Fibroblast of skin of left quadriceps (primary cell): ENCODE measurements at regions not wholly inside any gene's neighbourhood (a gene's known extent, or its start where the extent isn't known, plus 50 kb on each side); places are given as distances from the start of the nearest gene placed in this dataset.

Source experiments
- DNase-seq, 2 experiments: peaks; one replicate each; pipeline ENCODE4 v3.0.0-alpha.2; 2013; ENCODE audit warnings: low read depth in 2 of 2

DNA sequence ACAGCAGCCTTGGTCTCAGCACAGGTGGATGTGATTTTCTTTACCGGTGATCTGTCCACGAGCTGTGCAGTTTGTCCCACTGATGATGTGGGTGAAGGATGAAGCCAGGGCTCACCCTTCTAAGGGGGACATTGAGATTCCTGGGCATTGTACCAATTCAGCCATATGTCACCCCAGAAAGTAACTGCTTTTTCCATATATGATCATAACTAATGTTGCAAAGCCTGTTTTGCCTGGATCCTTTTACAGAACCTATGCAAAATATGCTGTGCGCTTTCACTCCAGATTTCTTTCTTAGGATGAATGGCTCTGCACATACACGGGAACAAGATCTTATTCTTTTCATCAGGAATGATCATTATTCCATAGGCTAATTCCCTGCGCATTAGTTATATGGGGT lies 96.9 kb upstream of the POU3F3 start:
- DNase-seq: no peak

DNA sequence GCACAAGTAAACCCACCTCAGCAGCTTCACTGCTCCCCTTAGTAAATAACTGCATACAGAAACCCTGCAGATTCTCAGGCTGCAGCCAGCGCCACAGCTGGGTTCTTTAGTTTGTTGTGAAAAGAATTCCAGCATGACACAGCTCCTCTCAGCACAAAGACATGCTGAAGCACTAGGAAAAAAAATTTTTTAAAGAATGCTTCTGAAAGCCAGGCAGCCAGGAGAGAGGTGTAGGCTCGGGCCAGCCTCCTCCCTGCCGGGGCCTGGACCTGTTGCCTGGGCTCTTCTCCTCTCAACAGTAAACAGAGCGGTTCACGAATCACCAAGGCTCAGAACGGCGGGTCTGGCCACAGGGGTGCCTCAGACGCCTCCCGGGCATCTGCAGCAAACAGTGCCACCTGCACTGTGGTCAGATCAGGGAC lies 95.7 kb upstream of the POU3F3 start:
- no peak for DNase-seq

DNA sequence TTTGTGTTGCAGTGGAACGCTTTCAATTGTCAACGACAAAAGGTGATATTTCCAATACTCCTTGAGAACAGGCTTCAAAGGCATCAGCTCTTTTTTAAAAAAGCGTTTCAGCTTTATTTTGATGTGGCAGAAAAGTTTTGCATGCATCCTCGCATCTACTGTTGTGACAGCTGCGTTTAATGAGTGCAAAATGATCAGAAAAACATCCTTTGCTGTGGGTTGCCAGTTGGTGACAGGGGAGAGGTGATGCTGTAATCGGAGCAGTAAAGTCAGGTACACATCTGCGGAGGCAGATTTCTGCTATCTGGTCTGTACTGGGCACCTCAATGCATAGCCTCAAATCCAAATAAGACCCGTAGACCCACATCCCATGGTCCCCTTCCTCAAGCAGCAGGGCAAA lies 91.9 kb upstream of the POU3F3 start:
- no peak for DNase-seq

DNA sequence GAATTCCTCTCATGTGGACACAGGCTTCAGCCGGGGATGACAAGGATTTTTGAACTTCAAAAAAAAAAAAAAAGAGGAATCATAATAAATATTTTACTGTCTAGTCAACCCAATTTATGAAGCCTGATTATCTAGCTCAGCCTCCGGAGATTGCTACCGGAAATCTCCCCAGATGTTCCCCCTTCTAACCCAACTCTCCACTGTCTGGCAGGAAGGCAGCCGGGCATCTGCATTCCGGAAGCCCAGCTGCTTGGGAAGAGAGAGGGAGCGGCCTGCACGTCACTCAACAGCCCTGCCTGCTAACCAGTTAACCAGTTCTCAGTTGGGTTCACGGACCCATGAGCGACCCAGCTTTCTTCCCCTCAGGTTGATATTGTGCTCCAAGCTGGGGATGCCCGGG lies 87.2 kb upstream of the POU3F3 start:
- DNase-seq: peak in 1 of 2 experiments; percentile 26

DNA sequence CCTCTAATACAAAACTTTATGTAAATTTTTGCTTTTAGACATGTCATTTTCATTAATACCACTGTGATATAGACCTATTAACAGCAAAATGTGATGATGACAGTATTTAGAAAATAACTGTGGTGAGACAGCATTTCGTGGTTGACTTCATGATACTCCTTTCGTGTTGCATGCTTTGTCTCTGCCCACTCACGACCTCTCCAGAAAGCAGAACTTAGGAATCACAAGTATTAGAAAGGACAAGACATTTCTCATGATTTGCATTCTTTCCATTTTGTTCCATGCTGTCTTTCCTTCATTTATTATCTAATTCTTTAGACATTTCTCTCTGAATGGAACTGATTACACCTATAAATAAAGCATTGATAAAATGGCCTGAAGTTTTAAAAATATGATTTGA lies 85.2 kb upstream of the POU3F3 start:
- peak in 1 of 2 experiments; percentile 31 for DNase-seq

DNA sequence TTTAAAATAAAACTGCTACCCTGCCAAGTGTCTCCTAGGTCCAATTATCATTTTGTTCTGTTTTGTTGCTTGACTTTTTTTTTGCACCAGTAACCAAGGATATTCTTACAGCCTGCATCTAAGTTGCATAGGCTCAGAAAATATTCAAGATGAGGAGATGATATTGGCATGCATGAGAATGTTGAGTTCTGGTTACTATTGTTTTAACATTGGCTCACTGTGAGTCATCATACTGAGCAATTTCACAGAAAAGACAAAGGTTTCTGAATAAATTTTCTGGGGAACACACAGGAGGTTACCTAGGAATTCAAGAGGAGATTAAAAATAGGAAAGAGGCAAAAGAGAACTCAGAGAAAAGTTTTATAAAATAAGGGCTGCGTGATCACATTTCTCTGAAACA lies 84.8 kb upstream of the POU3F3 start:
- DNase-seq: peak; percentile 61 to 64

DNA sequence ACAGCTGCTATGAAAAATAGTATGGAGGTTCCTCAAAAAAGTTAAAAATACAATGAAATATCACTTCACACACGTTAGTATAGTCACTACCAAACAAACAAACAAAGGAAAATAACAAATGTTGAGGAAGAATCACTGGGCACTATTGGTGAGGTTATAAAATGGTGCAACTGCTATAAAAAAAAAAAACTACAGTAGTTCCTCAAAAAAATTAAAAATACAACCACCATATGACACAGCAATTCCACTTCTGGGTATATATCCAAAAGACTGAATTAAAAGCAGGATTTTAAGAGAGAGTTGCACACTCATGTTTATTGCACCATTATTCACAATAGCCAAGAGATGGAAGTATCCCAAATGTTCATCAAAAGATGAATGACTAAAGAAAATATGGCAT lies 80.9 kb upstream of the POU3F3 start:
- no peak for DNase-seq

DNA sequence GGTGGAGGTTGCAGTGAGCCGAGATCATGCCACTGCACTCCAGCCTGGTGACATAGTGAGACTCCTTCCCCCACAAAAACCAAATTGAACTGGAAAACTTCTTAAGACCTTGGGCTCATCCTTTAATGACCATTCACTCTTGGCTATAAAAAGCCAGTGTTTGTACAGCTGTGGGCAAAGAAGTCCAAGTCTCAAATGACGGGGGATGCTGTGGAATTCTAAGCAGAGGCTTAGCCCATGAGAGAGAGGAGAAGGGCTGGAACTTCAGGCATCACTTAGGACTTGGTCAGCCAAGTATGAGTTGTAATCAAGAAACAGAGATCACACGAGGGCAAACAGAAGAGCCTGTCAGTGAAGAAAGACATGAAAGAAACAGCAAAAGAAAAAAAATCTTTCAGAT lies 79.3 kb upstream of the POU3F3 start:
- no peak for DNase-seq

DNA sequence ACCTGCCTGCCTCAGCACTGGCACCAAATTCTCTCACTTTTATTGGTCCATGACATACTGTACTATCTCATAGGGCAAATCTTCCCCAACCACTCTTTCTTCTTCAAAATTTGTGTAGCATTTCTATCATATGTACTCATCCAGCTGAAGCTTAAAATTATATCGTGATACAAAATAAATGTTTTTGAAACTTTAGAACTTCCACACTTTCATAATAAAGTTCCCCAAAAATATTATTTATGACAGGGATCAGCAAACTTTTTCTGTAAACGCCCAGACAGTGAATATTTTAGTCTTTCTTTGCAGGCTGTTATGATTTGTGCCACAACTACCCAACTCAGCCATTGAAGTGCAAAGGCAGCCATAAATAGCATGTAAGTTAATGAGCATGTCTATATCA lies 76.2 kb upstream of the POU3F3 start:
- no peak for DNase-seq

DNA sequence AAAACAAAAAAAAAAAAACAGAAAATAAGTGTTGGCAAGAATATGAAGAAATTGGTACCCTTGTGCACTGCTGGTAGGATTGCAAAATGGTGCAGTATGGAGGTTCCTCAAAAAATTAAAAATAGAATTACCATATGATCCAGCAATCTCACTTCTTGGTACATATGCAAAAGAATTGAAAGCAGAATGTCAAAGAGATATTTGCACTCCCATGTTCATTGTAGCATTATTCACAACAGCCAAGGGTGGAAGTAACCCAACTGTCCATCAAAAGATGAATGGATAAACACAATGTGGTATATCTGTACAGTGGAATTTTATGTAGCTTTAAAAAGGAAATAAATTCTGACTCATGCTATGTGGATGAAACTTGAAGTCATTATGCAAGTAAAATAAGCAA lies 72.8 kb upstream of the POU3F3 start:
- DNase-seq: no peak

DNA sequence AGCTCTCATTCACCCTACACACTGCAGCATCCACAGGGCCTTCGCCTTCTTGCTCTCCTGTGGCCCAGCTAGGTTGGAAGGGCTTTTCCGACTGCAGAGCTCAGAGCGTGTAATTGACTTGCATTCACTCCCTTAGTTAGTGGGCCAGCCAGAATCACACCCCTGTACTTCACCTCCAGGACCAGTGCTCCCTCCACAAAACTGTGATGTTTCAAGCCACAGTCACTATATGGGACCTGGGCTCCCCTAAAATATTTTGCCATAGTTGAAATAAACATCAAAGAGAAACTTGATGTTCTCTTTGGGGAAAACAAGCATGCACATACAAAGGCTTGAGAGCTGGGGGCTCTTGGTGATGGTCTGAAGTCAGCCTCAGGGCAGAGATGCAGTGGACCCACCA lies 69.7 kb upstream of the POU3F3 start:
- no peak for DNase-seq

DNA sequence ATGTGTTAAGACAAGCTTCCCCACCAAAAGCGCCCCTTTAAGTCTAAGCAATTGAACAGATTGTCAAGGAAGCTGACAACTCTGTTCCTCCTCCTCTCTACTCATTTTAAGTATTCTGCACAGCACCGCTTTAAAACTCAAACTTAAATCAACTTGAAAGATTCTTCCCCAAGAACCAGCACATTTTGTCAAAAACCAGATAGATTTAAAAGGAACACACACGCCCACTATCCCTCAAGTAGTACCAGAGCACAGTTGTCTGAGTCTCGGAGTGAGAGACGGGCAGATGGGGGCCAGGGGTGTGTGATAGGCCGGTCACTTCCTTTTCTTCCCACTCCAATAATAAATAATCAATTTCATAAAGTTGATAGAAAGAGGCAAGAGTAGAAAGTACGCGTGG lies 67.7 kb upstream of the POU3F3 start:
- DNase-seq: no peak

DNA sequence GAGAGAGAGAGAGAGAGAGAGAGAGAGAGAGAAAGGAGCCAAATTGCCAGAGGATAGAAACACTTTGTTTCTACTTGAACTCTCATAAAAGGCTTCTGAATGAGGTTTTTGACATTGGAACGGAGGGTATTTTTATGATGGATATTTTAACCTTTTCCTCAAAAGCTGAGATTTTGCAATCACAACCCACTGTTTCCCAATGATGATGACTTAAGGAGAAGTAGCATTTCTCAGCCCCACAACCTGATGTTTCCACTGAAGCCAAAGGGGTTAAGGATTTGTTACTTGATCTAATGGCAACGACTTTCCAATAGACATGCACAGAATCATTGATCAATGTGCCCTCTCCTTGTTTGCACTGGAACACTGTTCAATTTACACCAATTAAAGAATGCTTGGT lies 67.1 kb upstream of the POU3F3 start:
- no peak for DNase-seq

DNA sequence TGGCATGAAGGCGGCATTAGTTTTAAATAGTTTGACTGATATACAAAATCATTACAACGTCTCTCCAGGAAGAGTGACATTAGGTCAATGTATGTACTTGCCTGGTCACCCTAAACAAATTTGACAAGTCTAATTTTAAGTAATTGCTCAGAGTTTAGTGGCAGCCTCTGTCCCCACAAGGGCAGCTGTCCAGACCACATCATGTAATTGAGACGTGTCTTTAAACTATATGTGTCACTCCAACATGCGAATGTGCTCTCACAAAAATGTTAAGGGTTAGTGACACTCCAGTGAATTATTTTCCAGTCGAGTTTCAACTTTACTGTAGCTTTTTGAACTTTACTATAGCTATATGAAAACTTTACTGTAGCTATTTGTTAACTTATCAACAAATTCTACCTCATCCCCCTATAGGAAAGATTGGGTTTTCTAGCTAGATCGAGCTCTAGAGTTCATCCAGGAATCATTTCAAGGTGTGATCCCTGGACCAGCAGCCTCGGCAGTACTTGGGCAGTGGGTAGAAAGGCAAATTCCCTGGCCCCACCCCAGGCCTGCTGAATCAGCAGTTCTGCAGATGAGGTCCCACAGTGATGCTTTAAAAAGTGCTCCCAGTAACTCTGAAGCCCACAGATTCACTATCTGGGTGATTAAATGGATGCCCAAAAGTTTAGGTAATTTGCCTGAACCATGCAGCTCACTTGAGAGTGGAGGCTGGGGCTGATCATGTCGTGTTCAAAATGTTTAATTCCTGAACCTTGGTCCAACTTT lies 66.4 kb upstream of the POU3F3 start:
- DNase-seq: no peak

DNA sequence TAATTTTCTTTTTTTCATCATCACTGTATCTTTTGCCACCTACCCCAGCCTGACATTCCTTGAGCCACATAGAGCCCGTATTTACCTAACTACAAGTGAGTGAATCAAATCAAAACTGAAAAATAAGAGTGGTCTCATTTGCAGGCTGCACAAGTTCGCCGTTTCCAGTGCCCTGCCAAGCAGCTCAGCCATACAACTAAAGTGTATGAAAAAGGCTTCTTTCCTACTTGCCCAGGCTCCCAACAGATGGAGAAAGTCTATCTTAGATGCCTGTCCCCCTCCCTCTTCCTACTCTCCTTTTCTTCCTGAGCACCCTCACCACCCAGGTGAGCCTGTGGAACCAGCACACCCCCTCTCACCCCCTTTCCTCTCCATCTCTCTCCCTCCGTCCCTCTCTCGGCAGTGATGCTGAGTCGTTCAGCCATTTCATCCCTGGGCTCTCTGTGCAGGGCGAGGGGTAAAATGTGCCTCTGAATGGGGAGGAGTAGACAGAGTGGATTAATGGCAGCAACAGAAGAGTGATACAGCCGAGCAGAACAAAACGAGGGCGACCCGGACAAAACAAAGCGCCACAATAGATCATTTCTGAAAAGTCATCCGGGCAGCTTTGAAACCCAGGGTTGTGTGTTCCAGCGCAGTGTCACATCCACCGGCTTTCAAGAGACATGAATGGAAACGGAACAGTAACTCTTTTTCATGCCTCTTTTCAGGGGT lies 65.0 kb upstream of the POU3F3 start:
- no peak for DNase-seq

DNA sequence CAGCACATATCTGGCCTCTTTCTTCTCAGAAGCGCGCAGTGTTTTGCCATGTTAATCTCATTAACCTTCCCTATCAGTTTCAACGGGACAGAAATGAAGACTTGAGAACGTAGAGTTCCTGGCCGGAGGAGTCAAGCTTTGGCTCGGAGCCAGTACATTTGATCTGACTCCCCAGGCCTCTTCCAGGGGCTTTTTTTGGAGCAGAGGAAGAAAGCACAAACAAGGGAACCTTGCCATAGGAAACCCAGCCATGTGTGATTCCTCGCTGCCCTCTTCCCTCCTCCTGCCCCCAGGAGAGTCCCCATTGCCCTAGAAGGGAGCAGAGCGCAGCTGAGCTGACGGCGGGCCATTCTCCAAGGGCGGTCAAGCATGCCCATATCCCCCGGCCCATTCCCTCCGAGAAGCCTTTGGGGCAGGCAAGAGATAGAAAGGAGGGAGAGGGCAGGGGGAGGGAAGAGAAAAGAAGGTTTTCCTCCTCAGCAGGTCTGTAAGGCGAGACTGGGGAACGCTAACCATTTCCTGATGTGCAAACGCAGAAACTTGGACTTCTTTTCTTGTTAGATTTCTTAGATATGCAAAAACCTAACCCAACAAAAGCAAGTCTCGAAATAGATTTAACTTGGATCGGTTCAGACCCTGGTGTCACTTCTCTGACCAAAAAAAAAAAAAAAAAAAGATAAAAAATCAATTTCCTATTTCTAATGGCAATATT lies 63.7 kb upstream of the POU3F3 start:
- no peak for DNase-seq

DNA sequence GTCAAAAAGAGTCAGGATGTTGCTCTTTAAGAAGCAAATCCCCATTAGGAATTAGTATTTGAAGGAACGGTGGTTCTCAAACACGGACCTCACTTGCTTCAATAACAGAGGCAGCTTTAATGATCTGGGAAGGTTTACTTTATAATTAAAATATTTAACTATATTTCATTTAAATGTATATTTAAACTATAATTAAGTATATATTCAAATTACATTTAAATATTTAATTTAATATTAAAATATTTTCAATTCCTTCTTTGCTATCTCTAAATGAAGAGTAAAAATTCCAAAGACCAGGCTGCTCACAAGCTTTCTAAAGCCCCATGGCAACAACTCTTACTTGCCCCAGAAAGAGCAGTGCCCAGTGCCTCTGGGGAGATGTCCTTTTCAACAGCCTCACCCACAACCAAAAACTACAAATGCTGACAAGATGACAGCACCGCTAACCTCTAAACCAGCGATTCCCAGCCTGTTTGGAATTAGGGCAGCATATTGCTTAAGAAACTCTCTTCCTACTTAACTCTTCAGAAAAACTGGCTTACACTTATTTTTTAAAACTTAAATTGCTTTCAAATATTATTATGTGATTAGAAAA lies 62.9 kb upstream of the POU3F3 start:
- no peak for DNase-seq

DNA sequence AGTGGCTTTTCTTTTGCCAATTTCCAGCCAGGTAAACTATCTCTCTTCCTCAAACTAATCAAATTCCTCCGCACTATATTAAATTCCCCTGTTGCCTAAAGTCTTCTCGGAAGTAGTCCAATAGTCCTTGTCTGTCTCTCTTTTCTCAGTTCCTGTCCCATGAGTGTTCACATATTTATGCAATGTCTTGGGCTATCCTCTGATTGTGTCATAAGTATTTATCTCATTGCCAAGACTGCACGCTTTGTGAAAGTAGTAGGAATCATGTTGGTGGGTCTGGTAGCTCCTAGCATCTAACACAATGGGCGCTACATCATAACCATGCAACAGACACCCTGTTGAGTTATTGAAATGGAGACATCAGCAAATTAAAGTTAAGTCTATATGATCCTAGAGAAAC lies 59.9 kb upstream of the POU3F3 start:
- DNase-seq: peak in 1 of 2 experiments; percentile 23

DNA sequence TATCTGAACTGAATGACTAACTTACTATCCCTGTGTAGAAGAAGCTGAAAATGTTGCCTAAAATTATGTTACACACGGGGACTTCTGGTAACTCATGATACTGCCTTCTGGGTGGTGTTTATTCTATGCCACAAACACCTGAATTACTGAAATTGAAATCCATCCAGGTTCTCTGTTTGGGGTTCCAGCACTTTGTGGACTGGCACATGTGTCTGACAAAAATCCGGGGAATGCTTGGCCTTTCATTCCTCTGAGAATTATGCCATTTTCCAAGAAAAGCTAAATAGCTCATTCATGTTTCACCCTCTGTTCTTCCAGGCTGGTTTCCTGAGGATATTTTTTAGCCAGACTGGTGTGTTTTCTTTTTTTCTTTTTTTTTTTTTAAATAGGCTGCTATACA lies 59.5 kb upstream of the POU3F3 start:
- no peak for DNase-seq
